ENCODE measurements at regions not wholly inside any gene's neighbourhood (a gene's known extent, or its start where the extent isn't known, plus 50 kb on each side); places are given as distances from the start of the nearest gene placed in this dataset.

- TF ChIP-seq POLR2A (IDR thresholded peaks at IDR 0.05) (no peak), CTCF (IDR thresholded peaks at IDR 0.05) (no peak)
- Histone ChIP-seq H3K36me3 (no peaks in the 10 kb centered on the region), H3K4me1 (no peaks in the 10 kb centered on the region), H3K4me3 (no peak overlapping the region), H3K27me3 (no peaks in the 10 kb centered on the region), H3K9me3 (no peaks in the 10 kb centered on the region), H3K27ac (no peak overlapping the region)
- no peak for DNase-seq
Measured at GRCh38 chr5:129821477-129822131, 73.7 kb downstream of the MINAR2 start.

- no peaks in the 10 kb centered on the region for H3K36me3 ChIP-seq
- H3K4me3 ChIP-seq = no peak overlapping the region
- no peaks in the 10 kb centered on the region for H3K27me3 ChIP-seq
- no peaks in the 10 kb centered on the region for H3K4me1 ChIP-seq
- TF ChIP-seq POLR2A (IDR thresholded peaks at IDR 0.05) (no peak), CTCF (IDR thresholded peaks at IDR 0.05) (no peak)
- H3K9me3 ChIP-seq = no peaks in the 10 kb centered on the region
- no peak overlapping the region for H3K27ac ChIP-seq
- no peak for DNase-seq
Measured at GRCh38 chr5:129830288-129830687, 74.0 kb upstream of the CHSY3 start.

GRCh38 chr5:129836321-129836720 lies 67.9 kb upstream of the CHSY3 start:
- no peaks in the 10 kb centered on the region for H3K36me3 ChIP-seq
- TF ChIP-seq CTCF (IDR thresholded peaks at IDR 0.05) (no peak), POLR2A (IDR thresholded peaks at IDR 0.05) (no peak)
- no peak overlapping the region for H3K27ac ChIP-seq
- H3K4me3 ChIP-seq = no peak overlapping the region
- H3K4me1 ChIP-seq = no peaks in the 10 kb centered on the region
- no peak for DNase-seq
- H3K9me3 ChIP-seq = no peaks in the 10 kb centered on the region
- no peaks in the 10 kb centered on the region for H3K27me3 ChIP-seq

GRCh38 chr5:129844764-129845163 lies 59.5 kb upstream of the CHSY3 start:
- DNase-seq = no peak
- Histone ChIP-seq H3K4me3 (no peak overlapping the region), H3K9me3 (no peaks in the 10 kb centered on the region), H3K4me1 (no peaks in the 10 kb centered on the region), H3K27me3 (no peaks in the 10 kb centered on the region), H3K36me3 (no peaks in the 10 kb centered on the region), H3K27ac (no peak overlapping the region)
- TF ChIP-seq CTCF (IDR thresholded peaks at IDR 0.05) = no peak
- no peak for TF ChIP-seq POLR2A (IDR thresholded peaks at IDR 0.05)

- no peaks in the 10 kb centered on the region for H3K36me3 ChIP-seq
- DNase-seq = peak; percentile 61 to 87 (median 73)
- H3K27me3 ChIP-seq = no peaks in the 10 kb centered on the region
- H3K4me3 ChIP-seq = no peak overlapping the region
- H3K4me1 ChIP-seq = no peaks in the 10 kb centered on the region
- no peak overlapping the region for H3K27ac ChIP-seq
- TF ChIP-seq POLR2A (IDR thresholded peaks at IDR 0.05) (no peak), CTCF (IDR thresholded peaks at IDR 0.05) (peak in 4 of 6 experiments; percentile 61 to 74 (median 64))
- H3K9me3 ChIP-seq = no peaks in the 10 kb centered on the region
Measured at GRCh38 chr5:129852747-129853352, 51.4 kb upstream of the CHSY3 start.
